ENCODE measurements at regions not wholly inside any gene's neighbourhood (a gene's known extent, or its start where the extent isn't known, plus 50 kb on each side); places are given as distances from the start of the nearest gene placed in this dataset.
"Not testable (repeated sequence)": the region's sequence is repeated elsewhere in the genome, so short reads cannot be mapped to it uniquely, and the experiment has no call there.

GRCh38 chr6:33507261-33507660, 52.9 kb downstream of the ZBTB9 start:
- DNase-seq (ENCODE audit: low read depth, low spot score): no peak

GRCh38 chr6:33508935-33509926, 54.9 kb downstream of the ZBTB9 start:
- no peak for DNase-seq (ENCODE audit: low read depth, low spot score)

GRCh38 chr6:33513213-33513612, 58.8 kb downstream of the ZBTB9 start:
- no peak for DNase-seq (ENCODE audit: low read depth, low spot score)

GRCh38 chr6:33516726-33517125, 62.4 kb downstream of the ZBTB9 start:
- DNase-seq (ENCODE audit: low read depth, low spot score): no peak

GRCh38 chr6:33520636-33521488, 59.2 kb downstream of the BAK1 start:
- not testable (repeated sequence) for DNase-seq (ENCODE audit: low read depth, low spot score)

- DNase-seq (ENCODE audit: low read depth, low spot score): peak; percentile 76
Measured at GRCh38 chr6:33521489-33522091, 58.5 kb downstream of the BAK1 start.

Measured in ELF-1 (cell line).